Osteoblast (primary cell): ENCODE measurements at regions not wholly inside any gene's neighbourhood (a gene's known extent, or its start where the extent isn't known, plus 50 kb on each side); places are given as distances from the start of the nearest gene placed in this dataset.

Experiments used
- DNase-seq: peaks from one replicate; pipeline ENCODE4 v3.0.0; 2011; ENCODE audit warnings: low spot score, mixed read lengths; ENCODE audit not compliant: insufficient read length; ENCODE audit errors: missing footprints
- H2AFZ ChIP-seq: 2 replicates; pipeline ENCODE4 v1.6.0; 2011; ENCODE audit warnings: mild to moderate bottlenecking, low read length
- H3K27ac ChIP-seq: 2 replicates; pipeline ENCODE4 v1.5.1; 2011; ENCODE audit warnings: mild to moderate bottlenecking, low read depth, low read length, moderate library complexity
- H3K27me3 ChIP-seq: 2 replicates; pipeline ENCODE4 v1.6.0; 2012; ENCODE audit warnings: mild to moderate bottlenecking, control low read depth, inconsistent platforms, low read length, moderate library complexity; ENCODE audit not compliant: insufficient read depth
- H3K36me3 ChIP-seq: 2 replicates; pipeline ENCODE4 v1.5.1; 2011; ENCODE audit warnings: mild to moderate bottlenecking, low read length, control low read depth, moderate library complexity; ENCODE audit not compliant: insufficient read depth
- H3K4me1 ChIP-seq: 2 replicates; pipeline ENCODE4 v1.5.1; 2011; ENCODE audit warnings: mild to moderate bottlenecking, low read length, control low read depth, moderate library complexity; ENCODE audit not compliant: insufficient read depth
- H3K4me2 ChIP-seq: 2 replicates; pipeline ENCODE4 v1.6.0; 2011; ENCODE audit warnings: mild to moderate bottlenecking, low read length; ENCODE audit not compliant: insufficient read depth
- H3K4me3 ChIP-seq: fragments of 200-600 bp; sonication (generic); 3 replicates; pipeline ENCODE4 v1.5.1; 2012; ENCODE audit warnings: mild to moderate bottlenecking, low read length, inconsistent platforms; ENCODE audit not compliant: insufficient read depth
- H3K79me2 ChIP-seq: 2 replicates; pipeline ENCODE4 v1.6.0; 2012; ENCODE audit warnings: mild to moderate bottlenecking, low read length, control low read depth, inconsistent platforms; ENCODE audit not compliant: insufficient read depth
- H3K9me3 ChIP-seq: 2 replicates; pipeline ENCODE4 v1.5.1; 2011; ENCODE audit warnings: low read depth, low read length, control low read depth
- H4K20me1 ChIP-seq: 2 replicates; pipeline ENCODE4 v1.6.0; 2012; ENCODE audit warnings: mild to moderate bottlenecking, low read length, control low read depth; ENCODE audit not compliant: insufficient read depth
- CTCF ChIP-seq: IDR thresholded peaks from 2 replicates; pipeline ENCODE4 v1.5.1; 2011; ENCODE audit warnings: mild to moderate bottlenecking, low read depth, low read length, moderate library complexity; ENCODE audit errors: extremely low read depth

GRCh38 chr15:26212109-26212508, 349.0 kb upstream of the ATP10A start:
- no peak for DNase-seq
- Histone ChIP-seq H3K4me3 (no peak overlapping the region), H3K36me3 (no peaks in the 10 kb centered on the region), H3K9me3 (no peaks in the 10 kb centered on the region), H3K79me2 (no peaks in the 10 kb centered on the region), H3K27me3 (no peaks in the 10 kb centered on the region), H4K20me1 (no peaks in the 10 kb centered on the region), H2AFZ (no peak overlapping the region), H3K4me2 (no peak overlapping the region), H3K27ac (no peak overlapping the region), H3K4me1 (no peaks in the 10 kb centered on the region)
- TF ChIP-seq CTCF: no peak

GRCh38 chr15:26210980-26211379, 347.9 kb upstream of the ATP10A start:
- no peak for TF ChIP-seq CTCF
- Histone ChIP-seq H4K20me1 (no peaks in the 10 kb centered on the region), H3K4me3 (no peak overlapping the region), H3K4me1 (no peaks in the 10 kb centered on the region), H2AFZ (no peak overlapping the region), H3K27ac (no peak overlapping the region), H3K36me3 (no peaks in the 10 kb centered on the region), H3K4me2 (no peak overlapping the region), H3K27me3 (no peaks in the 10 kb centered on the region), H3K9me3 (no peaks in the 10 kb centered on the region), H3K79me2 (no peaks in the 10 kb centered on the region)
- no peak for DNase-seq

GRCh38 chr15:26201177-26201858, 338.2 kb upstream of the ATP10A start:
- H4K20me1 ChIP-seq: no peaks in the 10 kb centered on the region

GRCh38 chr15:26200427-26200826, 337.3 kb upstream of the ATP10A start:
- no peak overlapping the region for H2AFZ ChIP-seq
- no peaks in the 10 kb centered on the region for H3K79me2 ChIP-seq

More at GRCh38 chr15:26201177-26201858, 338.2 kb upstream of the ATP10A start:
- Histone ChIP-seq H2AFZ (no peak overlapping the region), H3K27ac (no peak overlapping the region), H3K4me2 (no peak overlapping the region), H3K4me3 (no peak overlapping the region), H3K27me3 (no peaks in the 10 kb centered on the region), H3K79me2 (no peaks in the 10 kb centered on the region), H3K36me3 (no peaks in the 10 kb centered on the region), H3K4me1 (no peaks in the 10 kb centered on the region), H3K9me3 (no peaks in the 10 kb centered on the region)
- no peak for DNase-seq
- no peak for TF ChIP-seq CTCF

More at GRCh38 chr15:26200427-26200826, 337.3 kb upstream of the ATP10A start:
- TF ChIP-seq CTCF: no peak
- Histone ChIP-seq H3K4me1 (no peaks in the 10 kb centered on the region), H3K27ac (no peak overlapping the region), H3K9me3 (no peaks in the 10 kb centered on the region), H3K4me2 (no peak overlapping the region), H3K36me3 (no peaks in the 10 kb centered on the region), H4K20me1 (no peaks in the 10 kb centered on the region), H3K4me3 (no peak overlapping the region), H3K27me3 (no peaks in the 10 kb centered on the region)
- no peak for DNase-seq
